GM10266 (cell line): ENCODE measurements at regions not wholly inside any gene's neighbourhood (a gene's known extent, or its start where the extent isn't known, plus 50 kb on each side); places are given as distances from the start of the nearest gene placed in this dataset.

Source experiments
- DNase-seq: peaks from one replicate; pipeline ENCODE4 v3.0.0; 2012; ENCODE audit errors: extremely low spot score
- TF ChIP-seq, protein P1 (sequence below): IDR thresholded peaks from 2 replicates; pipeline ENCODE4 v1.5.1; 2012; ENCODE audit warnings: mild to moderate bottlenecking, low read depth; ENCODE audit not compliant: control insufficient read depth, insufficient read depth; ENCODE audit errors: missing control alignments

DNA sequence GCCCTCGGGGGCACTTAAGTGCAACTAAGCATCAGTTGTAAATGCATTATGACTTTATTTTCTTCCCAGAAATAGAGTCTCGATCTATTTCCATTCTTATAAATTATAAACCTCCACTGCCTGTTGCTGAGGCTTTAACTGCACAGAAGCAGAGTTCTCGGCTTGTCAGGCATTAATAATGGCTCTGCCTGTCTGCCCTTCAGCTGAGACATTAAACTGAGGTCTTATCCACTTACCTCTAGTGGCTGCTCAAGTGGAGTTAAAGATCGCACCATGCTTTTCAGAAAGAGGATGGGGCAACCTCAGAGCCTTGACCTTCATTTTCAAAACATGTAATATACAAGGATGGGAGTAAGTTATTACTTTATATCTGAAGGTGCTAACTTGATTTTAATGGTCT, 597.6 kb upstream of the PRMT6 start:
- DNase-seq, result no peak
- TF ChIP-seq, protein P1, sequence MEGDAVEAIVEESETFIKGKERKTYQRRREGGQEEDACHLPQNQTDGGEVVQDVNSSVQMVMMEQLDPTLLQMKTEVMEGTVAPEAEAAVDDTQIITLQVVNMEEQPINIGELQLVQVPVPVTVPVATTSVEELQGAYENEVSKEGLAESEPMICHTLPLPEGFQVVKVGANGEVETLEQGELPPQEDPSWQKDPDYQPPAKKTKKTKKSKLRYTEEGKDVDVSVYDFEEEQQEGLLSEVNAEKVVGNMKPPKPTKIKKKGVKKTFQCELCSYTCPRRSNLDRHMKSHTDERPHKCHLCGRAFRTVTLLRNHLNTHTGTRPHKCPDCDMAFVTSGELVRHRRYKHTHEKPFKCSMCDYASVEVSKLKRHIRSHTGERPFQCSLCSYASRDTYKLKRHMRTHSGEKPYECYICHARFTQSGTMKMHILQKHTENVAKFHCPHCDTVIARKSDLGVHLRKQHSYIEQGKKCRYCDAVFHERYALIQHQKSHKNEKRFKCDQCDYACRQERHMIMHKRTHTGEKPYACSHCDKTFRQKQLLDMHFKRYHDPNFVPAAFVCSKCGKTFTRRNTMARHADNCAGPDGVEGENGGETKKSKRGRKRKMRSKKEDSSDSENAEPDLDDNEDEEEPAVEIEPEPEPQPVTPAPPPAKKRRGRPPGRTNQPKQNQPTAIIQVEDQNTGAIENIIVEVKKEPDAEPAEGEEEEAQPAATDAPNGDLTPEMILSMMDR, result no peak

DNA sequence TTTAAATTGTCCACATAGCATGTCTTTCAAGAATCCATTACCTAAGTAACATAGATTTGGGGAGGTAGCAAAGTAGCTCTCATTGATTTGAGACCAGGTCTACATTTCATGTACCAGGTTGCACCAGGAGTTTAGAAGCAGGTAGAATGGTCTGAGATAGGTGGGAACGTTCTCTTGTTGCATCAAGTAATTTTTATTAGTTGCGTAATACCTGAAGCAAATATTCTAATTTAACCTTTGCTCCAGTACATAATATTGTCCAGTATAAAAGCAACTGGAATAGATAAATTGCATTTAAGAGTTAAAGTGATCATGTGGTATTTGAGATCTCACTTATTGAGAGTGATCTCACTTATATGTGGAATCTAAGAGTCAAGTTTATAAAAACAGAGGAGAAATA, 597.1 kb upstream of the PRMT6 start:
- no peak for DNase-seq
- TF ChIP-seq, protein P1, result no peak

DNA sequence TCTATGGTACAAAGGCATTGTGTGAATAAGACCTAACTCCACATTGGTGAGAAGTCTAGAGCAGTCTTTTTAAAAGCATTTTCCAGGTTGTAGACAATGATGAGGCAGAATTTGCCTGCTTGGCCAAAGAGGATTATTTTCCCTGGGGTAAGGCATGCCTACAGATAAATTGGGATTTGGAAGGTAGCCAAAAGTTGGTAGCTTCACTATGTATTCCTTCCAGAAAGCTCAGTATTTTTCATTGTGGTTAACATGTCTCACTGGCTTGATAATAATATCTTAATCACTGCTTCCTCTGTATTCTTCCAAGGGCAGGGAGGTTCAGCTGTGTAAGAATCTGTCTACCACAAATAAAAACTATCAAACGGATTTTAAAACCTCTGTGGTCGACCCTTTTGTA, 590.8 kb upstream of the PRMT6 start:
- TF ChIP-seq, protein P1, result no peak
- DNase-seq, result no peak

DNA sequence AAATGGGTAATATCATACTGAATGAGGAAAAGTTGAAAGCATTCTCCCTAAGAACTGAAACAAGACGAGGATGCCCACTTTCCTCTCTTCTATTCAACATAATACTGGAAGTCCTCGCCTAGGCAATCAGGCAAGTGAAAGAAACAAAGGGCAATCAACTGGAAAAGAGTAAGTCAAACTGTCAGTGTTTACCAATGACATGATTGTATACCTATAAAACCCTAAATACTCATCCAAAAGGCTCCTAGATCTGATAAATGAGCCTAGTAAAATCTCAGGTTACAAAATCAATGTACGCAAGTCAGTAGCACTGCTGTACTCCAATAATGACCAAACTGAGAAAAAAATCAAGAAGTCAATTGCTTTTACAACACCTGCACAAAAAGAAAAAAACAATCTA, 575.8 kb upstream of the PRMT6 start:
- TF ChIP-seq, protein P1, result no peak
- DNase-seq, result no peak

DNA sequence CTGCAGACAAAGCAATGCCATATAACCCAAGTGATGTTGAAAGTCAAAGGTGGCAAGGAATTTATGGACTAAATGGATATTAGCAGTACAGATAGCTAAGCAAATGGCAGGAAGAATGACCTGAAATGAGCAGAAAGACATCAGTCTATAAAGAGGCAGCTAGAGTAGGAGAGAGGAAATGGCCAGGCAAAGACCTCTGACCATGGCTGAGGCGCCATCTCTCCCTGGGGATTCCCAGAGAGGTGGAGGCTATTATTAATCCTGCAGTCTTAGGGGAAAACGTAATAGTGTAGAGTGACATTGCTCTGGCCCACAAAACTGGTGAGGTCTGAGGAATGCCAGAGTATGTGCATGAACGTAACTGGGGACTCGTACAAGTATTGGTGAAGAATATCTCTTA, 563.6 kb upstream of the PRMT6 start:
- TF ChIP-seq, protein P1, result no peak
- no peak for DNase-seq

DNA sequence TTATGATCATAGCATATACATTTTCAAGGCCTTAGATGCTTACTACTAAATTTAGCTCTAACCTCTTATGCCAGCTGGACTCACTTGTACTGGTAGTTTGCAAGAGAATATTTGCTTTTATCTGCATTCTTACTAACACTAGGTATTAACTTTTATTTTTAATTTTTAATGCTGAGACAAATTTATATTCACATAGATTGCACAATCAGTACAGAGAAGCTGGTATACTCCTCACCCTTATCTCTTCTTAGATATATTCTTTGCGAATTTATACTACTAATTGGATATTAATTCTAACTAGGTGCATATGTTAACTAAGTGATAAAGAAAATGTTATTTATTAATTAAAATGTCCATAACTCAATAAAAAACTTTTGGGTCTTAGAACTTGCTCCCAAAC, 561.8 kb upstream of the PRMT6 start:
- TF ChIP-seq, protein P1, result no peak
- no peak for DNase-seq

DNA sequence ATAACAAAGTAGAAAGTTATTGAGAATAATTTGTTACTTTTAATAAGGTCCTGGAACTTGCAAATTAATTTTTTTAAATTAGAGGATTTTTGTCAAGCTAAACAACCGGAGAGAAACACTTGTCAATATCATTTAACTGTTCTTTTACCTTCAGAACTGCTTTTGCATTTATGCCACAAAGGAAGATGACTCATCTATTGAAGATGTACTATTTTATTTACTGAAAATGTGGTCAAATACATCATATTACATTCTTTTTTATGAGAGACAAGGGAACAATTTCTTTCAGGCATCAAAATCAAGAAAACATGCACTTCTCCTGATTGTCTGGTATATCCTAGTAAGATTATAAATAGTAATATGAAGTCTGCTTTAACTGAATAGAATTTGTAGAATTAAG, 558.2 kb upstream of the PRMT6 start:
- TF ChIP-seq, protein P1, result no peak
- no peak for DNase-seq
